GM13977 (cell line): ENCODE measurements at regions not wholly inside any gene's neighbourhood (a gene's known extent, or its start where the extent isn't known, plus 50 kb on each side); places are given as distances from the start of the nearest gene placed in this dataset.

Experiments
- DNase-seq: peaks from one replicate; pipeline ENCODE4 v3.0.0; 2012; ENCODE audit warnings: low spot score
- CTCF ChIP-seq: IDR thresholded peaks from 2 replicates; pipeline ENCODE4 v1.5.1; 2012; ENCODE audit warnings: mild to moderate bottlenecking, control low read depth; ENCODE audit not compliant: insufficient read depth; ENCODE audit errors: extremely low read depth, missing control alignments
- in situ Hi-C: fragments of 300-500 bp; cut with MboI; formaldehyde crosslinking; loops from one replicate; pipeline ENCODE4 v1.12.0; 2022; ENCODE audit warnings: low sequenced_read_pairs, low pct_unique_long_range_greater_than_20kb, mixed read lengths, inconsistent platforms; ENCODE audit not compliant: unreplicated experiment

DNA sequence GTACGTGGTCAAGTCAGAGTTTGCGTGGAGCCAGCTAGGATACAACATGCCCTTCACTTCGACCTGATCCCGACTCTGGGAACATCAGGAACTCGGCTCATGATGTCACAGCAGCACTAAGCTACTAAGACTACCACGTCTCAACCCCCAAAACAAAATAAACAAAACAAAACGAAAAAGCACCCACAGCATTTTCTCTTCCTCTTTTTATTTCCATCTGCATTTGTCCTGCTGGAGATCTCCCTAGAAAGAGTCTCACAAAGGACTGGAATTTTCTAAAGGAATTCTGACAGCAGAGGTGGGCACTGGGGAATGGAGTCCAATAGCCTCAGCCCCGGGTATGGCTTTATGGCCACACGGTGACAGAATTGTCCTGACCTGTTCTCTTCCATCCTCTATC is 196.6 kb downstream of the SALL1 start:
- no peak for DNase-seq
- in situ Hi-C loops, result no loop called here
- no peak for TF ChIP-seq CTCF

- TF ChIP-seq CTCF, result no peak
- DNase-seq, result no peak
Measured at GRCh38 chr16:50953290-50953689, 197.8 kb downstream of the SALL1 start.

GRCh38 chr16:50950955-50951354 is 200.1 kb downstream of the SALL1 start:
- TF ChIP-seq CTCF, result no peak
- in situ Hi-C loops, result no loop called here
- no peak for DNase-seq

More at GRCh38 chr16:50953290-50953689, 197.8 kb downstream of the SALL1 start:
- in situ Hi-C loops, result no loop called here

GRCh38 chr16:50948268-50948930 is 202.7 kb downstream of the SALL1 start:
- no peak for DNase-seq
- no peak for TF ChIP-seq CTCF
- in situ Hi-C loops, result no loop called here

DNA sequence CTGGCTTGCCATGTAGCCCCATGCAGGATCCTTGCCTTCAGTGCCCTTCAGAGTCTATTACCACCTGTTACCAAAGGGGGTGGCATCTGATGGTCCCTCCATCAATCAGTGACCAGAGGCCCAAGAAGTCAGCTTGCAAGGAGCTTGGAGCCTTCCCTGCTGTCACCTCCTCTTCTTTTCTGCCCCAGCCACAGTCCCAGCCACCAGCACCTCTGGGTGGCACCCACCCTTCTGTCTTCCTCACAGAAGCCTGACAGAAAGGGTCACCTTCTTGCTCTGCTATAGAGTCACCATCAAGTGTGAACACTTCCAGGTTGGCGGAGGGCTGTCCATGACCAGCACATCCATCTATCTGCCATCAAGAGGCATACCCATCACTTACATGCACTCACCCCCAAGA is 203.2 kb downstream of the SALL1 start:
- in situ Hi-C loops, result no loop called here

DNA sequence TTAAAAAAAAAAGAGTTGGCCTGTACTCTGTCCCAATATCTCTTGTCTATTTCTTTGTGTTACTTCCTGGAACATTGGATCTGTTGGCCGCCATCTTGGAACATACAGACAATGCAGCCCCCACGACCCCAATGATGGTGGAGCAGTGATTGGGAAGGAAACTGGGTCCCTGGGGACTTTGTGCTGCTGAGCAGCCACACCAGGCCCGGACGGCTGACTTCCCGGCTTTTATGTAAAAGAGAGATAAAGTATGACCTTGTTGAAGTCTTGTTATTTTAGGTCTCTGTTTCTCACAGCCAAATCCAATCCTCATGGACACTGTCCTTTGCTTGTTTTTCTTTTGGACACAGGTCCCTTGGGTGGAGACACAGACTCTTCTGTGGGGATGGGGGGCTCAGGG is 204.5 kb downstream of the SALL1 start:
- TF ChIP-seq CTCF, result no peak
- DNase-seq, result no peak
- in situ Hi-C loops, result no loop called here

More for the DNA sequence above, 203.2 kb downstream of the SALL1 start:
- no peak for TF ChIP-seq CTCF
- DNase-seq, result no peak
